ENCODE measurements at regions not wholly inside any gene's neighbourhood (a gene's known extent, or its start where the extent isn't known, plus 50 kb on each side); places are given as distances from the start of the nearest gene placed in this dataset.

- no peak for TF ChIP-seq CTCF (IDR thresholded peaks at IDR 0.05)
Observed at GRCh38 chr9:86580688-86581087, 226.5 kb upstream of the TUT7 start.

- no peak for TF ChIP-seq CTCF (IDR thresholded peaks at IDR 0.05)
Observed at GRCh38 chr9:86578722-86579121, 224.5 kb upstream of the TUT7 start.

- TF ChIP-seq CTCF (IDR thresholded peaks at IDR 0.05), result no peak
Observed at GRCh38 chr9:86577420-86578333, 223.5 kb upstream of the TUT7 start.

GRCh38 chr9:86575825-86576525 is 221.8 kb upstream of the TUT7 start:
- TF ChIP-seq CTCF (IDR thresholded peaks at IDR 0.05), result no peak

GRCh38 chr9:86575137-86575536 is 220.9 kb upstream of the TUT7 start:
- no peak for TF ChIP-seq CTCF (IDR thresholded peaks at IDR 0.05)

GRCh38 chr9:86573886-86574285 is 219.7 kb upstream of the TUT7 start:
- TF ChIP-seq CTCF (IDR thresholded peaks at IDR 0.05), result no peak

- no peak for TF ChIP-seq CTCF (IDR thresholded peaks at IDR 0.05)
Observed at GRCh38 chr9:86572904-86573303, 218.7 kb upstream of the TUT7 start.
